Hepatocyte (in vitro differentiated cells): ENCODE measurements at regions not wholly inside any gene's neighbourhood (a gene's known extent, or its start where the extent isn't known, plus 50 kb on each side); places are given as distances from the start of the nearest gene placed in this dataset.
"Not testable (repeated sequence)": the region's sequence is repeated elsewhere in the genome, so short reads cannot be mapped to it uniquely, and the experiment has no call there.

Experiments
- CTCF ChIP-seq: fragments of 200-600 bp; sonication (generic); IDR thresholded peaks from 2 replicates; pipeline ENCODE4 v1.5.1; 2016; ENCODE audit warnings: antibody characterized with exemption, mild to moderate bottlenecking; ENCODE audit not compliant: poor library complexity
- EZH2 ChIP-seq: fragments of 200-600 bp; sonication (generic); IDR thresholded peaks from 2 replicates; pipeline ENCODE4 v1.6.1; 2016; ENCODE audit warnings: antibody characterized with exemption, mild to moderate bottlenecking, borderline replicate concordance

DNA sequence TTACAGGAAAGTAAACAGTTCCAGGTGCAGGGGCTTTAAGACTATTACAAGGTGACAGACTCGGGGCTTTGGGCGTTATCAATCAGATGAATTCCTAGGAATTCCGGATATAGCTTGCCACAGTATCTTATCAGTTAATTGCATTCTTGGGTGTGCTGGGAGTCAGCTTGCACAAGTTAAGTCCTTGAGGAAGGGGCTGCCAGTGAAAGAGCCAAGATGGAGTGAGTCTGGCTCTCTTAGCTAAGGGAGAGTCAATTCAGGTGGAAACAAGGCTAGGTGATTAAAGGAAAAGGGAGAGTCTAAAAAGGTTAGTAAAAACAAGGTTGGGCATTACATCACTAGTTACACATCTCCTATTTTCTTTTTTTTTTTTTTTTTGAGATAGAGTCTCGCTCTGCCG lies 199.8 kb upstream of the PRSS16 start:
- not testable (repeated sequence) for TF ChIP-seq CTCF, EZH2
